ENCODE measurements at regions not wholly inside any gene's neighbourhood (a gene's known extent, or its start where the extent isn't known, plus 50 kb on each side); places are given as distances from the start of the nearest gene placed in this dataset.

GRCh38 chr13:44744880-44745633 lies 168.9 kb upstream of the TSC22D1 start (continued):
- TF ChIP-seq, protein P1, sequence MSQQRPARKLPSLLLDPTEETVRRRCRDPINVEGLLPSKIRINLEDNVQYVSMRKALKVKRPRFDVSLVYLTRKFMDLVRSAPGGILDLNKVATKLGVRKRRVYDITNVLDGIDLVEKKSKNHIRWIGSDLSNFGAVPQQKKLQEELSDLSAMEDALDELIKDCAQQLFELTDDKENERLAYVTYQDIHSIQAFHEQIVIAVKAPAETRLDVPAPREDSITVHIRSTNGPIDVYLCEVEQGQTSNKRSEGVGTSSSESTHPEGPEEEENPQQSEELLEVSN (IDR thresholded peaks at IDR 0.05): no peak
- TF ChIP-seq BACH1 (IDR thresholded peaks at IDR 0.05; ENCODE audit: low read length): no peak
- no peak for TF ChIP-seq SP4 (IDR thresholded peaks at IDR 0.05; ENCODE audit: low read length)
- no peak for TF ChIP-seq CEBPB (IDR thresholded peaks at IDR 0.05; ENCODE audit: low read depth, low read length)
- TF ChIP-seq EGR1 (IDR thresholded peaks at IDR 0.05; ENCODE audit: borderline replicate concordance, low read depth, low read length): no peak
- TF ChIP-seq, protein P2, sequence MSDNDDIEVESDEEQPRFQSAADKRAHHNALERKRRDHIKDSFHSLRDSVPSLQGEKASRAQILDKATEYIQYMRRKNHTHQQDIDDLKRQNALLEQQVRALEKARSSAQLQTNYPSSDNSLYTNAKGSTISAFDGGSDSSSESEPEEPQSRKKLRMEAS (IDR thresholded peaks at IDR 0.05): no peak
- TF ChIP-seq PHF8 (conservative IDR thresholded peaks at IDR 0.05; ENCODE audit: low read depth, low read length): no peak
- TF ChIP-seq, protein P3, sequence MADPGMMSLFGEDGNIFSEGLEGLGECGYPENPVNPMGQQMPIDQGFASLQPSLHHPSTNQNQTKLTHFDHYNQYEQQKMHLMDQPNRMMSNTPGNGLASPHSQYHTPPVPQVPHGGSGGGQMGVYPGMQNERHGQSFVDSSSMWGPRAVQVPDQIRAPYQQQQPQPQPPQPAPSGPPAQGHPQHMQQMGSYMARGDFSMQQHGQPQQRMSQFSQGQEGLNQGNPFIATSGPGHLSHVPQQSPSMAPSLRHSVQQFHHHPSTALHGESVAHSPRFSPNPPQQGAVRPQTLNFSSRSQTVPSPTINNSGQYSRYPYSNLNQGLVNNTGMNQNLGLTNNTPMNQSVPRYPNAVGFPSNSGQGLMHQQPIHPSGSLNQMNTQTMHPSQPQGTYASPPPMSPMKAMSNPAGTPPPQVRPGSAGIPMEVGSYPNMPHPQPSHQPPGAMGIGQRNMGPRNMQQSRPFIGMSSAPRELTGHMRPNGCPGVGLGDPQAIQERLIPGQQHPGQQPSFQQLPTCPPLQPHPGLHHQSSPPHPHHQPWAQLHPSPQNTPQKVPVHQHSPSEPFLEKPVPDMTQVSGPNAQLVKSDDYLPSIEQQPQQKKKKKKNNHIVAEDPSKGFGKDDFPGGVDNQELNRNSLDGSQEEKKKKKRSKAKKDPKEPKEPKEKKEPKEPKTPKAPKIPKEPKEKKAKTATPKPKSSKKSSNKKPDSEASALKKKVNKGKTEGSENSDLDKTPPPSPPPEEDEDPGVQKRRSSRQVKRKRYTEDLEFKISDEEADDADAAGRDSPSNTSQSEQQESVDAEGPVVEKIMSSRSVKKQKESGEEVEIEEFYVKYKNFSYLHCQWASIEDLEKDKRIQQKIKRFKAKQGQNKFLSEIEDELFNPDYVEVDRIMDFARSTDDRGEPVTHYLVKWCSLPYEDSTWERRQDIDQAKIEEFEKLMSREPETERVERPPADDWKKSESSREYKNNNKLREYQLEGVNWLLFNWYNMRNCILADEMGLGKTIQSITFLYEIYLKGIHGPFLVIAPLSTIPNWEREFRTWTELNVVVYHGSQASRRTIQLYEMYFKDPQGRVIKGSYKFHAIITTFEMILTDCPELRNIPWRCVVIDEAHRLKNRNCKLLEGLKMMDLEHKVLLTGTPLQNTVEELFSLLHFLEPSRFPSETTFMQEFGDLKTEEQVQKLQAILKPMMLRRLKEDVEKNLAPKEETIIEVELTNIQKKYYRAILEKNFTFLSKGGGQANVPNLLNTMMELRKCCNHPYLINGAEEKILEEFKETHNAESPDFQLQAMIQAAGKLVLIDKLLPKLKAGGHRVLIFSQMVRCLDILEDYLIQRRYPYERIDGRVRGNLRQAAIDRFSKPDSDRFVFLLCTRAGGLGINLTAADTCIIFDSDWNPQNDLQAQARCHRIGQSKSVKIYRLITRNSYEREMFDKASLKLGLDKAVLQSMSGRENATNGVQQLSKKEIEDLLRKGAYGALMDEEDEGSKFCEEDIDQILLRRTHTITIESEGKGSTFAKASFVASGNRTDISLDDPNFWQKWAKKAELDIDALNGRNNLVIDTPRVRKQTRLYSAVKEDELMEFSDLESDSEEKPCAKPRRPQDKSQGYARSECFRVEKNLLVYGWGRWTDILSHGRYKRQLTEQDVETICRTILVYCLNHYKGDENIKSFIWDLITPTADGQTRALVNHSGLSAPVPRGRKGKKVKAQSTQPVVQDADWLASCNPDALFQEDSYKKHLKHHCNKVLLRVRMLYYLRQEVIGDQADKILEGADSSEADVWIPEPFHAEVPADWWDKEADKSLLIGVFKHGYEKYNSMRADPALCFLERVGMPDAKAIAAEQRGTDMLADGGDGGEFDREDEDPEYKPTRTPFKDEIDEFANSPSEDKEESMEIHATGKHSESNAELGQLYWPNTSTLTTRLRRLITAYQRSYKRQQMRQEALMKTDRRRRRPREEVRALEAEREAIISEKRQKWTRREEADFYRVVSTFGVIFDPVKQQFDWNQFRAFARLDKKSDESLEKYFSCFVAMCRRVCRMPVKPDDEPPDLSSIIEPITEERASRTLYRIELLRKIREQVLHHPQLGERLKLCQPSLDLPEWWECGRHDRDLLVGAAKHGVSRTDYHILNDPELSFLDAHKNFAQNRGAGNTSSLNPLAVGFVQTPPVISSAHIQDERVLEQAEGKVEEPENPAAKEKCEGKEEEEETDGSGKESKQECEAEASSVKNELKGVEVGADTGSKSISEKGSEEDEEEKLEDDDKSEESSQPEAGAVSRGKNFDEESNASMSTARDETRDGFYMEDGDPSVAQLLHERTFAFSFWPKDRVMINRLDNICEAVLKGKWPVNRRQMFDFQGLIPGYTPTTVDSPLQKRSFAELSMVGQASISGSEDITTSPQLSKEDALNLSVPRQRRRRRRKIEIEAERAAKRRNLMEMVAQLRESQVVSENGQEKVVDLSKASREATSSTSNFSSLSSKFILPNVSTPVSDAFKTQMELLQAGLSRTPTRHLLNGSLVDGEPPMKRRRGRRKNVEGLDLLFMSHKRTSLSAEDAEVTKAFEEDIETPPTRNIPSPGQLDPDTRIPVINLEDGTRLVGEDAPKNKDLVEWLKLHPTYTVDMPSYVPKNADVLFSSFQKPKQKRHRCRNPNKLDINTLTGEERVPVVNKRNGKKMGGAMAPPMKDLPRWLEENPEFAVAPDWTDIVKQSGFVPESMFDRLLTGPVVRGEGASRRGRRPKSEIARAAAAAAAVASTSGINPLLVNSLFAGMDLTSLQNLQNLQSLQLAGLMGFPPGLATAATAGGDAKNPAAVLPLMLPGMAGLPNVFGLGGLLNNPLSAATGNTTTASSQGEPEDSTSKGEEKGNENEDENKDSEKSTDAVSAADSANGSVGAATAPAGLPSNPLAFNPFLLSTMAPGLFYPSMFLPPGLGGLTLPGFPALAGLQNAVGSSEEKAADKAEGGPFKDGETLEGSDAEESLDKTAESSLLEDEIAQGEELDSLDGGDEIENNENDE (IDR thresholded peaks at IDR 0.05; ENCODE audit: insufficient replicate concordance, low read length): no peak
